Heart right ventricle (tissue), 16 donors: ENCODE measurements at regions not wholly inside any gene's neighbourhood (a gene's known extent, or its start where the extent isn't known, plus 50 kb on each side); places are given as distances from the start of the nearest gene placed in this dataset.

Experiments
- ATAC-seq, 8 donors: fragments of 200-7000 bp; cut with Tn5 transposase; one replicate each; pipeline ENCODE4 v1.9.1; 2020; ENCODE audit warnings: mild to moderate bottlenecking in 8 of 8, moderate library complexity in 8 of 8, moderate number of reproducible peaks in 1 of 8
- DNase-seq, 2 donors: peaks; one replicate each; pipeline ENCODE4 v3.0.0-alpha.2; 2020
- H3K27ac ChIP-seq, 10 donors: fragments of 200-600 bp; sonication (generic) in 2 of 10; one replicate each; pipeline versions ENCODE4 v1.5.0 to v1.8.0; 2020 to 2022; ENCODE audit warnings: mild to moderate bottlenecking in 3 of 10
- H3K27me3 ChIP-seq, 7 donors: fragments of 200-600 bp; one replicate each; pipeline ENCODE4 v1.8.0; 2021 to 2022; ENCODE audit warnings: mild to moderate bottlenecking in 2 of 7
- H3K36me3 ChIP-seq, 9 donors: fragments of 200-600 bp; sonication (generic) in 1 of 9; one replicate each; pipeline versions ENCODE4 v1.5.0 to v1.8.0; 2020 to 2022; ENCODE audit warnings: mild to moderate bottlenecking in 2 of 9
- H3K4me1 ChIP-seq, 9 donors: fragments of 200-600 bp; sonication (generic) in 1 of 9; one replicate each; pipeline versions ENCODE4 v1.5.0 to v1.8.0; 2020 to 2022; ENCODE audit warnings: mild to moderate bottlenecking in 4 of 9
- H3K4me3 ChIP-seq, 10 donors: fragments of 200-600 bp; sonication (generic) in 2 of 10; one replicate each; pipeline versions ENCODE4 v1.5.0 to v1.8.0; 2020 to 2022; ENCODE audit warnings: mild to moderate bottlenecking in 7 of 10, moderate library complexity in 2 of 10
- H3K9me3 ChIP-seq, 11 donors: fragments of 200-600 bp in 10 of 11; sonication (generic) in 2 of 11; one replicate each; pipeline versions ENCODE4 v1.5.0 to v1.8.0; 2013 to 2022; ENCODE audit warnings: mild to moderate bottlenecking in 2 of 11, control low read depth in 1 of 11, moderate library complexity in 1 of 11
- WGBS, 2 donors: extraction: QIAGEN DNeasy Blood & Tissue Kit; methylation state at CpG; one replicate each; pipeline ENCODE4 v1.1.7; 2013; ENCODE audit warnings: inconsistent platforms in 1 of 2; 5-methylcytosine and 5-hydroxymethylcytosine counted together
- intact Hi-C, 10 donors: fragments of 100-400 bp; cut with DNase I; formaldehyde crosslinking; loops; one replicate each; pipeline versions ENCODE4 v1.11.1 to v1.14.2; 2022
- TF ChIP-seq, protein P1 (sequence below), 9 donors: fragments of 200-600 bp; sonication (generic) in 2 of 9; IDR thresholded peaks; one replicate each; pipeline versions ENCODE4 v1.5.0 to v1.8.0; 2021 to 2022; ENCODE audit warnings: antibody characterized with exemption in 9 of 9, mild to moderate bottlenecking in 5 of 9, moderate library complexity in 1 of 9
- donor health status: Arrhythmogenic right ventricular cardiomyopathy.
- donor health status: ischemic (EF 13 %, LVEDD 7.1; RV severe dilation, severe dysfunction).
- donor health status: healthy with polysubstance abuse.
- donor health status: DM: no; HTN: yes; CAD: no.
- donor health status: DM: no; HTN: no; CAD: no.
- donor health status: ischemic (EF 25% LVEDD 6.9; RV normal size, moderate dysfunction).
- donor health status: ischemic (EF 25% LVEDD 5.7; RV mildly dilated, moderate dysfunction).
- donor health status: healthy.
- donor health status: DM: yes; HTN: yes; CAD: no.
- donor health status: Ischemic cardiomyopathy.
- donor health status: ischemic (EF 35%, LVEDD 5.7; RV mildly dilated, moderate dysfunction).
- donor health status: nonischemic (EF 11% LVEDD 7.7; RV severe dilation, severe dysfunction).
- donor health status: DM: yes; HTN: yes; CAD: no.
- donor health status: PGD.
- donor health status: ischemic (EF 29% LVEDD 5.4; RV normal size, mild dysfunction).
- donor health status: nonischemic (EF 23%, LVEDD 6.1; RV moderate dilation, normal function).

- TF ChIP-seq, protein P1, sequence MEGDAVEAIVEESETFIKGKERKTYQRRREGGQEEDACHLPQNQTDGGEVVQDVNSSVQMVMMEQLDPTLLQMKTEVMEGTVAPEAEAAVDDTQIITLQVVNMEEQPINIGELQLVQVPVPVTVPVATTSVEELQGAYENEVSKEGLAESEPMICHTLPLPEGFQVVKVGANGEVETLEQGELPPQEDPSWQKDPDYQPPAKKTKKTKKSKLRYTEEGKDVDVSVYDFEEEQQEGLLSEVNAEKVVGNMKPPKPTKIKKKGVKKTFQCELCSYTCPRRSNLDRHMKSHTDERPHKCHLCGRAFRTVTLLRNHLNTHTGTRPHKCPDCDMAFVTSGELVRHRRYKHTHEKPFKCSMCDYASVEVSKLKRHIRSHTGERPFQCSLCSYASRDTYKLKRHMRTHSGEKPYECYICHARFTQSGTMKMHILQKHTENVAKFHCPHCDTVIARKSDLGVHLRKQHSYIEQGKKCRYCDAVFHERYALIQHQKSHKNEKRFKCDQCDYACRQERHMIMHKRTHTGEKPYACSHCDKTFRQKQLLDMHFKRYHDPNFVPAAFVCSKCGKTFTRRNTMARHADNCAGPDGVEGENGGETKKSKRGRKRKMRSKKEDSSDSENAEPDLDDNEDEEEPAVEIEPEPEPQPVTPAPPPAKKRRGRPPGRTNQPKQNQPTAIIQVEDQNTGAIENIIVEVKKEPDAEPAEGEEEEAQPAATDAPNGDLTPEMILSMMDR (IDR thresholded peaks at IDR 0.05): no peak
- no peaks in the 10 kb centered on the region for H3K4me1 ChIP-seq
- no peaks in the 10 kb centered on the region for H3K27me3 ChIP-seq
- H3K27ac ChIP-seq: no peak overlapping the region
- intact Hi-C loops: no loop called here
- H3K4me3 ChIP-seq: no peak overlapping the region
- ATAC-seq: peak in 5 of 8 donors; percentile 30 to 90 (median 44)
- no peaks in the 10 kb centered on the region for H3K36me3 ChIP-seq
- H3K9me3 ChIP-seq: no peaks in the 10 kb centered on the region
- WGBS, 2 donors: 74 to 81% methylated on average over 5 of the region's 5 CpGs
- DNase-seq: peak in 1 of 2 donors; percentile 35
Observed at GRCh38 chr16:79874391-79874790, 273.9 kb upstream of the MAF start.

DNA sequence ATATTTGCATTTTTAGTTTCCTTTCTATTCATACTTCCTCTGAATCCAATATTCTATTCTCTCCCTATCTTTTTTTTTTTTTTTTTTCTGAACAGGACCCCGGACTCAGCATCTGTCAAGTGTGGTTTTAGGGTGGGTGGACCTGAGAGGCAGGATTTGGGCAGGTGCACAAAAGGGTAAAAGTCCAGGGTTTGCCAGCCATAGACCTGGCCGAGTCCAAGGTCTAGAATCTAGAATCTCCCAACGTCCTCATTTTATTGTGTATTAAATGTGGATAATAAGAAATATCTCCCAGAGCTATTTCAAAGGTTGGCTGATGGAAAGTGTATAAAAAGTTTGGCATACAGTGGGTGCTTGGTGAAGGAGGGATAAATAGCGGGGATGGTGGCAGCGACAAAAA, 273.3 kb upstream of the MAF start:
- no peak for DNase-seq
- Histone ChIP-seq H3K4me1 (no peaks in the 10 kb centered on the region), H3K9me3 (no peaks in the 10 kb centered on the region), H3K27ac (no peak overlapping the region), H3K36me3 (no peaks in the 10 kb centered on the region), H3K27me3 (no peaks in the 10 kb centered on the region), H3K4me3 (no peak overlapping the region)
- TF ChIP-seq, protein P1 (IDR thresholded peaks at IDR 0.05): no peak
- no peak for ATAC-seq
- intact Hi-C loops: no loop called here
- 82 to 85% methylated on average over 5 of the region's 5 CpGs for WGBS, 2 donors

DNA sequence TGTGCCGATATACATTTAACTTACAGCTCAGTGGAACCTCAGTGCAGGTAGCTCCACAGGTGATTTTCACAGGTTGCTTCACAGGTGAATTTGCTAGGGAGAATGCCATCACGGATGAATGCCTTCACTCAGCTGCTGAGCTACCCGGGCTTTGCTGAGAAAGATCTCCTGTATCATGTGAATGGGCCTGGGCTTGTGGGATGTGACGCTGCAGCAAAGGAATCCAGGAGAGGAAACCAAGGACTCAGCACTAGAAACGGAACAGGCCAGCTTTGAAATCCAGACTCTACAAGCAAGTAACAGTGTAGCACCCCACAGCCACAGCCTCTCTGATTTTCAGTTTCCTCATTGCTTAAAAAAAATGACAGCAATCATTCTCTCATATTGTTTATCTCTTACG, 271.4 kb upstream of the MAF start:
- TF ChIP-seq, protein P1 (IDR thresholded peaks at IDR 0.05): no peak
- 81 to 83% methylated on average over 6 of the region's 6 CpGs for WGBS, 2 donors
- Histone ChIP-seq H3K36me3 (no peaks in the 10 kb centered on the region), H3K4me1 (no peaks in the 10 kb centered on the region), H3K9me3 (no peaks in the 10 kb centered on the region), H3K27me3 (no peaks in the 10 kb centered on the region), H3K4me3 (no peak overlapping the region), H3K27ac (no peak overlapping the region)
- intact Hi-C loops: no loop called here
- DNase-seq: no peak
- no peak for ATAC-seq

DNA sequence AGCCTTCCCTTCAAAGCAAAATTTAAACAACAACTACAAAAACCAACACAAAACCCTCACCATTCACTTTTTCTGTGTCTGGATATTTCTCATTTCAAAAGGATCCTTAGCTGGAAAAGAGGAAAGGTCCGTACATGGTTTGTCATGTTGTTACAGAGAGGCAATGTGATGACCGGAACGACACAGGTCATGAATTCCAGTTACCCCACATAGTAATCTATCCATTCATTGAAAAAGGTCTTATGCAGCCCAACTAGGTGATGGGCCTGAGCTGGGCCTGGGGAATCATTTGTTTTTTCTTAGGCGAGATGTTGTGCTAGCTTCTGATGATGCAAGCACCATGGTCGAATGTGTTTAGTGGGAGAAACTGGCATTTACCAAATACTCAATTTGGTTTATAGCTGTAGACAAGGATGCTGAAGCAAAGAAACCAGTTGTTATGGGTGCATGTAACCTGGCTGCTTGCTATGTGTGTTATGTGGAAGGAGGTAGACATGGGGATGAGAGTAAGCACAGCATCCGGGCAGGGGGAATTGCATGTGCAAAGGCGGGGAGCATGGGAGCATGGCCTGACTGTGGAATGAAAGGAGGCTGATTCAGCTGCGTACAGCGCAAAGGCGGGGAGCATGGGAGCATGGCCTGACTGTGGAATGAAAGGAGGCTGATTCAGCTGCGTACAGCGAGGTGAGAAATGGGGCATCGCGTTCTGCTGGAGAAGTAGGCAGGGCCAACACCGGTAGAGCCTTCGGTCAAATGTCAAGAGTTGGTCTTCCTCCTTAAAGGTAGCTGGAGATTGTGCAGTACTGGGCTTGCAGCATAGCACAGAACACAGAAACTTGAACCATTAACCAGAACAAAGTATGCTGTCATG, 269.7 kb upstream of the MAF start:
- H3K27ac ChIP-seq: no peak overlapping the region
- H3K4me1 ChIP-seq: no peaks in the 10 kb centered on the region
- intact Hi-C loops: no loop called here
- peaks cover 0 to 8% (median 0%) of the 10 kb centered on the region in 7 donors for H3K27me3 ChIP-seq
- no peaks in the 10 kb centered on the region for H3K9me3 ChIP-seq
- WGBS, 2 donors: 95 to 97% methylated on average over 16 of the region's 16 CpGs
- no peak for DNase-seq
- no peaks in the 10 kb centered on the region for H3K36me3 ChIP-seq
- ATAC-seq: no peak
- TF ChIP-seq, protein P1 (IDR thresholded peaks at IDR 0.05): no peak
- no peak overlapping the region for H3K4me3 ChIP-seq
